ENCODE measurements at regions not wholly inside any gene's neighbourhood (a gene's known extent, or its start where the extent isn't known, plus 50 kb on each side); places are given as distances from the start of the nearest gene placed in this dataset.

DNA sequence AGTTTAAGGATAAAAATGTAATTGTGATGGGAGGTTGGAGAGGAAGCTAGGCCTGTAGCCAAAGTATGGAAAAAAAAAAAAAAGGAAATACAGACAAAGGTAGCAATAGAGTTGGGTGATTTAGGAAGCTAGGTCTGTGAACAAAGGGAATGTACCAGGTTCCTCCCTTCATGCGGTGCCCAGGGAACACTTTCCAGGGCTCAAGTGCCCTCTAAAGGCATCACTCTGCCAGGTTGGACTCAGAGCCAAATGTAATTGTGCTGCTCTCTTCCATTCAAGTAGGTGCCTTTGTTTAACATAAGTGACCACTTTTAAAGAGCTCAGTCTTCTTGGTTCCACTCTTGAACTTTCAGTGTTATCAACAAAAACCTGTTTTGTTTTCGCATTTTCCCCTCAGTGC lies 159.7 kb upstream of the AHI1 start:
- in situ Hi-C loops (cut with MboI; ENCODE audit: low sequenced_read_pairs, unreplicated experiment) = no loop called here
- no peak for DNase-seq (ENCODE audit: low spot score)
- TF ChIP-seq, protein P1, sequence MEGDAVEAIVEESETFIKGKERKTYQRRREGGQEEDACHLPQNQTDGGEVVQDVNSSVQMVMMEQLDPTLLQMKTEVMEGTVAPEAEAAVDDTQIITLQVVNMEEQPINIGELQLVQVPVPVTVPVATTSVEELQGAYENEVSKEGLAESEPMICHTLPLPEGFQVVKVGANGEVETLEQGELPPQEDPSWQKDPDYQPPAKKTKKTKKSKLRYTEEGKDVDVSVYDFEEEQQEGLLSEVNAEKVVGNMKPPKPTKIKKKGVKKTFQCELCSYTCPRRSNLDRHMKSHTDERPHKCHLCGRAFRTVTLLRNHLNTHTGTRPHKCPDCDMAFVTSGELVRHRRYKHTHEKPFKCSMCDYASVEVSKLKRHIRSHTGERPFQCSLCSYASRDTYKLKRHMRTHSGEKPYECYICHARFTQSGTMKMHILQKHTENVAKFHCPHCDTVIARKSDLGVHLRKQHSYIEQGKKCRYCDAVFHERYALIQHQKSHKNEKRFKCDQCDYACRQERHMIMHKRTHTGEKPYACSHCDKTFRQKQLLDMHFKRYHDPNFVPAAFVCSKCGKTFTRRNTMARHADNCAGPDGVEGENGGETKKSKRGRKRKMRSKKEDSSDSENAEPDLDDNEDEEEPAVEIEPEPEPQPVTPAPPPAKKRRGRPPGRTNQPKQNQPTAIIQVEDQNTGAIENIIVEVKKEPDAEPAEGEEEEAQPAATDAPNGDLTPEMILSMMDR (IDR thresholded peaks at IDR 0.05; ENCODE audit: borderline replicate concordance, control extremely low read depth, extremely low read depth, insufficient read depth, missing control alignments) = no peak

GRCh38 chr6:135658481-135658880 lies 160.9 kb upstream of the AHI1 start:
- no peak for DNase-seq (ENCODE audit: low spot score)
- in situ Hi-C loops (cut with MboI; ENCODE audit: low sequenced_read_pairs, unreplicated experiment) = no loop called here
- TF ChIP-seq, protein P1 (IDR thresholded peaks at IDR 0.05; ENCODE audit: borderline replicate concordance, control extremely low read depth, extremely low read depth, insufficient read depth, missing control alignments) = no peak

DNA sequence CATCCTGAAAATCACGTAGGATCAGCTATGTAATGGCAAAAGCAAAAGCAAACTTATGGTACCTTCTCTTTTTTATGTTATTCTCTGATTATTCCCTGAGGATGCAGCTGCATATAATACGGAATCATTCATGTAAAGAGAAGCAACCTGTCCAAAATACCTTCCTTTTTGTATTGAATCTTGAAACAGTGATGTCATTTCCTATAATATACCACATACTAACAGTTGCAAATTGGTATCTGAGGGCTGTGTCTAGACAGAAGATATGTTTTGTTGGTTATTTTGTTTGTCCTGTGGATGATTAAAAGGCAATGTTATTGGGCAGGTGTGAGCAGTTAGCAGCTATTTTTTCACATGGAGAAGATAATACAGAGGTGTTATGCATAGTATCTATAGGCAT lies 161.4 kb upstream of the AHI1 start:
- TF ChIP-seq, protein P1 (IDR thresholded peaks at IDR 0.05; ENCODE audit: borderline replicate concordance, control extremely low read depth, extremely low read depth, insufficient read depth, missing control alignments) = no peak
- DNase-seq (ENCODE audit: low spot score) = no peak
- in situ Hi-C loops (cut with MboI; ENCODE audit: low sequenced_read_pairs, unreplicated experiment) = no loop called here

- in situ Hi-C loops (cut with MboI; ENCODE audit: low sequenced_read_pairs, unreplicated experiment) = no loop called here
- TF ChIP-seq, protein P1 (IDR thresholded peaks at IDR 0.05; ENCODE audit: borderline replicate concordance, control extremely low read depth, extremely low read depth, insufficient read depth, missing control alignments) = no peak
- no peak for DNase-seq (ENCODE audit: low spot score)
Measured at GRCh38 chr6:135664527-135664926, 167.0 kb upstream of the AHI1 start.

DNA sequence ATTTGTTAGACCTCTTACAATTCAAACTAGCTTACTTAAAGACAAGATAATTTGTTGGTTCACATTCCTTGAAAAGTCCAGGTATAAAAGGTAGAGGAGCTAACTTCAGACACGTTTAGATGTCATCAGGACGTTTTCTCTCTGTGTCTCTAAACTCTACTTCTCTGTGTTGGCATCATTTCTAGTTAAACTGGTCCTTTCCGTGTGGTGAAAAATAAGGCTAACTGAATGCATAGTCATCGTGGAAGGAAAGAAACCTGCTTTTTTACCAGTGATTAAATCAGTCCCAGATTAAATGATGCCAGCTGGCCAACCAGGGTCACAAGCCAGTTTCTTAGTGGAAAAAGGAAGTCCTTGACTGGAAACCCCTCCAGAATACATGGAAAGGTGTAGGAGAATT lies 168.4 kb upstream of the AHI1 start:
- DNase-seq (ENCODE audit: low spot score) = no peak
- TF ChIP-seq, protein P1 (IDR thresholded peaks at IDR 0.05; ENCODE audit: borderline replicate concordance, control extremely low read depth, extremely low read depth, insufficient read depth, missing control alignments) = no peak
- in situ Hi-C loops (cut with MboI; ENCODE audit: low sequenced_read_pairs, unreplicated experiment) = no loop called here

DNA sequence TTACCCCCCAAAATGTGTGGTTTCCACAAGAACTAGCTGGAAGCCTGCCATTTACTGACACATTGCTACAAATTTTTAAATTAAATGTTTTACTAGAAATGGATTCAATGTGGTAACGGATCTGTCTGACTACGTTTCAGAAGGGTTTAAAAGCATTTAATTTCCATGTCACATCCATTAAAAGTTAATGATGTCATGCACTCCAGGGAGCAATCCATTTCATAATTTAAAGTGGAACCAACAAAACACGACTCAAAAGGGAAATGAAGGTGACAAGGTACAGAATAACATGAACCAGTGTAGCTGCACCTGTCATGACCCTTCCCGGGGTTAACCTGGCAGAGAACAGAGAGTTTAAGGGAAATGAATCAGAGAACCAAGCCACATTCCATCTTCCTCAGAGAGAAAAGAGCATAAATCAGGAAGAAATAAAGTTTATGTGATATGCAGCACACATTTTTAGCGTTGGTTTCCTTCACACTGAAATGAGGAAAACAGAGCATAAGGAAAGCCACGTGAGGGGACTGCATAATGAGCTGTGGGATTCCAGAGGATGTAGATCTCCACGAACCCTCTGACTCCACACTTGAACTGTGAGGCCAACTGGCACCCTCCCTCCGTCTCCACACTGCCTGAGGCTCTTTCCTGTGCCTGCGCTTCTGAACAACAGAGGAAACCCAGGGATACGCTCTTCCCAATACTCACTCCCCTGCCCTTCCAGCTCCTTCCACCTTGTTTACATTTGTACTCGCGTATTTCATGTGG lies 170.3 kb upstream of the AHI1 start:
- TF ChIP-seq, protein P1 (IDR thresholded peaks at IDR 0.05; ENCODE audit: borderline replicate concordance, control extremely low read depth, extremely low read depth, insufficient read depth, missing control alignments) = no peak
- DNase-seq (ENCODE audit: low spot score) = no peak
- in situ Hi-C loops (cut with MboI; ENCODE audit: low sequenced_read_pairs, unreplicated experiment) = no loop called here

Data from GM13976 (cell line).